ENCODE measurements at regions not wholly inside any gene's neighbourhood (a gene's known extent, or its start where the extent isn't known, plus 50 kb on each side); places are given as distances from the start of the nearest gene placed in this dataset.

DNA sequence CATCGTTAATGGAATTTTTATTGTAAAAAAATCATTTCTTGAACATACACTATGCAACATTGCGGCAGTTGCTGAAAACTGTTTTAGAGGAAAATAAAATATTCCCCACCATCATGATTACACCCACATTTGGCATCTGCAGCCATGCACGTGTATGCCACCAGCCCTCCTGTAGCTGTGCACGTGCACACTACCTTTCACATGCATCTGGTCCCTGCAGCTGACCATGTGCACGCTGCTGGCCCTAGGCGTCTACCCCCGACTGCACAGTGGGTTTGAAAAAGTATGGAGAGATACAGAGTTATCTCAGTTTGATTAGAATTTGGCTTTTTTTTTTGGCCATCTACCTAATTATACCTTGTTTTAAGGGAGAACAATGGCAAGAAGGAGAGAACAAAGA, 569.8 kb upstream of the IGFBP7 start:
- Mint-ChIP-seq H3K4me1 (peaks cover 4% of the 10 kb centered on the region; the same call in 1 of the 3 replicates), H3K9me3 (no peaks in the 10 kb centered on the region)
- H3K9me2 ChIP-seq (ENCODE audit: insufficient read depth): no peaks in the 10 kb centered on the region; the same call in 1 of the 2 replicates

DNA sequence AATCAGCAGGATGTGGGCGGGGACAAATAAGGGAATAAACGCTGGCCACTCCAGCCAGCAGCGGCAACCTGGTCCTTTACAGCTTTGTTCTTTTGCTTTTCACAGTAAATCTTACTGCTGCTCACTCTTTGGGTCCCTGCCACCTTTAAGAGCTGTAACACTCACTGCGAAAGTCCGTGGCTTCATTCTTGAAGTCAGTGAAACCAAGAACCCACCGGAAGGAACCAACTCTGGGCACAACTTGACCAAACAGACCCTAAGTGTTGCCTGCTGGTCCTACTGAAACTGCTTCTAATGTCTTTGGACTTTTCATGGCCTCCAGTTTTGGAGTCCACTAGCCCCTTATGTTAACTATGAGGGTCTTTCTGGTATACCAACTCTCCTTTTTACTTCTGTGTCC, 566.2 kb upstream of the IGFBP7 start:
- Mint-ChIP-seq H3K27ac (no peak overlapping the region), H3K4me3 (no peak overlapping the region), H3K27me3 (ENCODE audit: insufficient read depth, low read depth, poor library complexity) (no peaks in the 10 kb centered on the region), H3K9me3 (no peaks in the 10 kb centered on the region), H3K36me3 (ENCODE audit: low read depth) (no peaks in the 10 kb centered on the region), H3K4me1 (peaks cover 4% of the 10 kb centered on the region; the same call in 1 of the 3 replicates)
- no peaks in the 10 kb centered on the region for H3K79me2 ChIP-seq (replicated peaks; ENCODE audit: insufficient read depth)
- H3K36me3 ChIP-seq (ENCODE audit: insufficient read depth): no peaks in the 10 kb centered on the region
- peaks cover 4% of the 10 kb centered on the region; the same call in 1 of the 2 replicates for H3K9me2 ChIP-seq (ENCODE audit: insufficient read depth)
- H3K4me3 ChIP-seq: no peak overlapping the region
- no peak for TF ChIP-seq CREB1 (CRISPR knock-in tag; IDR thresholded peaks at IDR 0.05; ENCODE audit: low read depth)
- TF ChIP-seq, protein P1, sequence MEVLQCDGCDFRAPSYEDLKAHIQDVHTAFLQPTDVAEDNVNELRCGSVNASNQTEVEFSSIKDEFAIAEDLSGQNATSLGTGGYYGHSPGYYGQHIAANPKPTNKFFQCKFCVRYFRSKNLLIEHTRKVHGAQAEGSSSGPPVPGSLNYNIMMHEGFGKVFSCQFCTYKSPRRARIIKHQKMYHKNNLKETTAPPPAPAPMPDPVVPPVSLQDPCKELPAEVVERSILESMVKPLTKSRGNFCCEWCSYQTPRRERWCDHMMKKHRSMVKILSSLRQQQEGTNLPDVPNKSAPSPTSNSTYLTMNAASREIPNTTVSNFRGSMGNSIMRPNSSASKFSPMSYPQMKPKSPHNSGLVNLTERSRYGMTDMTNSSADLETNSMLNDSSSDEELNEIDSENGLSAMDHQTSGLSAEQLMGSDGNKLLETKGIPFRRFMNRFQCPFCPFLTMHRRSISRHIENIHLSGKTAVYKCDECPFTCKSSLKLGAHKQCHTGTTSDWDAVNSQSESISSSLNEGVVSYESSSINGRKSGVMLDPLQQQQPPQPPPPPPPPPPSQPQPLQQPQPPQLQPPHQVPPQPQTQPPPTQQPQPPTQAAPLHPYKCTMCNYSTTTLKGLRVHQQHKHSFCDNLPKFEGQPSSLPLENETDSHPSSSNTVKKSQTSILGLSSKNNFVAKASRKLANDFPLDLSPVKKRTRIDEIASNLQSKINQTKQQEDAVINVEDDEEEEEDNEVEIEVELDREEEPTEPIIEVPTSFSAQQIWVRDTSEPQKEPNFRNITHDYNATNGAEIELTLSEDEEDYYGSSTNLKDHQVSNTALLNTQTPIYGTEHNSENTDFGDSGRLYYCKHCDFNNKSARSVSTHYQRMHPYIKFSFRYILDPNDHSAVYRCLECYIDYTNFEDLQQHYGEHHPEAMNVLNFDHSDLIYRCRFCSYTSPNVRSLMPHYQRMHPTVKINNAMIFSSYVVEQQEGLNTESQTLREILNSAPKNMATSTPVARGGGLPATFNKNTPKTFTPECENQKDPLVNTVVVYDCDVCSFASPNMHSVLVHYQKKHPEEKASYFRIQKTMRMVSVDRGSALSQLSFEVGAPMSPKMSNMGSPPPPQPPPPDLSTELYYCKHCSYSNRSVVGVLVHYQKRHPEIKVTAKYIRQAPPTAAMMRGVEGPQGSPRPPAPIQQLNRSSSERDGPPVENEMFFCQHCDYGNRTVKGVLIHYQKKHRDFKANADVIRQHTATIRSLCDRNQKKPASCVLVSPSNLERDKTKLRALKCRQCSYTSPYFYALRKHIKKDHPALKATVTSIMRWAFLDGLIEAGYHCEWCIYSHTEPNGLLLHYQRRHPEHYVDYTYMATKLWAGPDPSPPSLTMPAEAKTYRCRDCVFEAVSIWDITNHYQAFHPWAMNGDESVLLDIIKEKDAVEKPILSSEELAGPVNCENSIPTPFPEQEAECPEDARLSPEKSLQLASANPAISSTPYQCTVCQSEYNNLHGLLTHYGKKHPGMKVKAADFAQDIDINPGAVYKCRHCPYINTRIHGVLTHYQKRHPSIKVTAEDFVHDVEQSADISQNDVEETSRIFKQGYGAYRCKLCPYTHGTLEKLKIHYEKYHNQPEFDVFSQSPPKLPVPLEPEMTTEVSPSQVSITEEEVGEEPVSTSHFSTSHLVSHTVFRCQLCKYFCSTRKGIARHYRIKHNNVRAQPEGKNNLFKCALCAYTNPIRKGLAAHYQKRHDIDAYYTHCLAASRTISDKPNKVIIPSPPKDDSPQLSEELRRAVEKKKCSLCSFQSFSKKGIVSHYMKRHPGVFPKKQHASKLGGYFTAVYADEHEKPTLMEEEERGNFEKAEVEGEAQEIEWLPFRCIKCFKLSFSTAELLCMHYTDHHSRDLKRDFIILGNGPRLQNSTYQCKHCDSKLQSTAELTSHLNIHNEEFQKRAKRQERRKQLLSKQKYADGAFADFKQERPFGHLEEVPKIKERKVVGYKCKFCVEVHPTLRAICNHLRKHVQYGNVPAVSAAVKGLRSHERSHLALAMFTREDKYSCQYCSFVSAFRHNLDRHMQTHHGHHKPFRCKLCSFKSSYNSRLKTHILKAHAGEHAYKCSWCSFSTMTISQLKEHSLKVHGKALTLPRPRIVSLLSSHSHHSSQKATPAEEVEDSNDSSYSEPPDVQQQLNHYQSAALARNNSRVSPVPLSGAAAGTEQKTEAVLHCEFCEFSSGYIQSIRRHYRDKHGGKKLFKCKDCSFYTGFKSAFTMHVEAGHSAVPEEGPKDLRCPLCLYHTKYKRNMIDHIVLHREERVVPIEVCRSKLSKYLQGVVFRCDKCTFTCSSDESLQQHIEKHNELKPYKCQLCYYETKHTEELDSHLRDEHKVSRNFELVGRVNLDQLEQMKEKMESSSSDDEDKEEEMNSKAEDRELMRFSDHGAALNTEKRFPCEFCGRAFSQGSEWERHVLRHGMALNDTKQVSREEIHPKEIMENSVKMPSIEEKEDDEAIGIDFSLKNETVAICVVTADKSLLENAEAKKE (CRISPR knock-in tag; IDR thresholded peaks at IDR 0.05): no peak
- peaks cover 6% of the 10 kb centered on the region; the same call in 1 of the 2 replicates for H3K4me1 ChIP-seq (ENCODE audit: insufficient read depth)
- no peaks in the 10 kb centered on the region for H3K27me3 ChIP-seq (ENCODE audit: insufficient read depth)
- H3K27ac ChIP-seq (ENCODE audit: low read depth): no peak overlapping the region
- H3F3A ChIP-seq (replicated peaks; ENCODE audit: low read depth): no peaks in the 10 kb centered on the region
- DNase-seq (ENCODE audit: low spot score) (no peak), ATAC-seq (no peak)
- H3K4me2 ChIP-seq: no peak overlapping the region
- H2AFZ ChIP-seq: no peak overlapping the region
- no peaks in the 10 kb centered on the region for H4K20me1 ChIP-seq (replicated peaks; ENCODE audit: insufficient read depth)

More for the DNA sequence above, 569.8 kb upstream of the IGFBP7 start:
- Histone ChIP-seq H3K4me3 (no peak overlapping the region), H3K4me1 (ENCODE audit: insufficient read depth) (peaks cover 6% of the 10 kb centered on the region; the same call in 1 of the 2 replicates), H3K4me2 (no peak overlapping the region), H2AFZ (no peak overlapping the region), H3K27me3 (ENCODE audit: insufficient read depth) (no peaks in the 10 kb centered on the region), H3K79me2 (replicated peaks; ENCODE audit: insufficient read depth) (no peaks in the 10 kb centered on the region), H3F3A (replicated peaks; ENCODE audit: low read depth) (no peaks in the 10 kb centered on the region), H3K27ac (ENCODE audit: low read depth) (no peak overlapping the region), H4K20me1 (replicated peaks; ENCODE audit: insufficient read depth) (no peaks in the 10 kb centered on the region), H3K36me3 (ENCODE audit: insufficient read depth) (no peaks in the 10 kb centered on the region)
- Mint-ChIP-seq H3K27ac (no peak overlapping the region), H3K27me3 (ENCODE audit: insufficient read depth, low read depth, poor library complexity) (no peaks in the 10 kb centered on the region), H3K36me3 (ENCODE audit: low read depth) (no peaks in the 10 kb centered on the region), H3K4me3 (no peak overlapping the region)
- DNase-seq (ENCODE audit: low spot score): no peak
- TF ChIP-seq EZH2phosphoT487 (IDR thresholded peaks at IDR 0.05; ENCODE audit: unreplicated experiment): no peak
- no peak for TF ChIP-seq ZNF114 (CRISPR knock-in tag; IDR thresholded peaks at IDR 0.05)
- TF ChIP-seq, protein P2, sequence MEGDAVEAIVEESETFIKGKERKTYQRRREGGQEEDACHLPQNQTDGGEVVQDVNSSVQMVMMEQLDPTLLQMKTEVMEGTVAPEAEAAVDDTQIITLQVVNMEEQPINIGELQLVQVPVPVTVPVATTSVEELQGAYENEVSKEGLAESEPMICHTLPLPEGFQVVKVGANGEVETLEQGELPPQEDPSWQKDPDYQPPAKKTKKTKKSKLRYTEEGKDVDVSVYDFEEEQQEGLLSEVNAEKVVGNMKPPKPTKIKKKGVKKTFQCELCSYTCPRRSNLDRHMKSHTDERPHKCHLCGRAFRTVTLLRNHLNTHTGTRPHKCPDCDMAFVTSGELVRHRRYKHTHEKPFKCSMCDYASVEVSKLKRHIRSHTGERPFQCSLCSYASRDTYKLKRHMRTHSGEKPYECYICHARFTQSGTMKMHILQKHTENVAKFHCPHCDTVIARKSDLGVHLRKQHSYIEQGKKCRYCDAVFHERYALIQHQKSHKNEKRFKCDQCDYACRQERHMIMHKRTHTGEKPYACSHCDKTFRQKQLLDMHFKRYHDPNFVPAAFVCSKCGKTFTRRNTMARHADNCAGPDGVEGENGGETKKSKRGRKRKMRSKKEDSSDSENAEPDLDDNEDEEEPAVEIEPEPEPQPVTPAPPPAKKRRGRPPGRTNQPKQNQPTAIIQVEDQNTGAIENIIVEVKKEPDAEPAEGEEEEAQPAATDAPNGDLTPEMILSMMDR (conservative IDR thresholded peaks at IDR 0.05; ENCODE audit: low read depth in 2 of 2): no peak
- no peak for TF ChIP-seq ZNF331 (CRISPR knock-in tag; IDR thresholded peaks at IDR 0.05; ENCODE audit: low read depth)
- TF ChIP-seq NANOG (IDR thresholded peaks at IDR 0.05; ENCODE audit: borderline replicate concordance): no peak
- no peak for TF ChIP-seq CREB1 (CRISPR knock-in tag; IDR thresholded peaks at IDR 0.05; ENCODE audit: low read depth)
- no peak for TF ChIP-seq JUNB (IDR thresholded peaks at IDR 0.05; ENCODE audit: unreplicated experiment)
- TF ChIP-seq STAT1 (IDR thresholded peaks at IDR 0.05; ENCODE audit: unreplicated experiment): no peak
- TF ChIP-seq POLR2AphosphoS5 (IDR thresholded peaks at IDR 0.05; ENCODE audit: low read depth): no peak
- TF ChIP-seq EZH2 (IDR thresholded peaks at IDR 0.05; ENCODE audit: low read depth, unreplicated experiment): no peak
- ATAC-seq: no peak

Data from GM23338 (cell line).